CD14-positive monocyte (primary cell): ENCODE measurements at regions not wholly inside any gene's neighbourhood (a gene's known extent, or its start where the extent isn't known, plus 50 kb on each side); places are given as distances from the start of the nearest gene placed in this dataset.

Experiments used
- DNase-seq, 3 donors: peaks; one replicate each; pipeline ENCODE4 v3.0.0-alpha.2; 2011 to 2022
- H2AFZ ChIP-seq: 2 replicates; pipeline ENCODE4 v1.6.0; 2012; ENCODE audit warnings: mild to moderate bottlenecking, low read depth, low read length, inconsistent platforms; ENCODE audit not compliant: insufficient read depth, poor library complexity, severe bottlenecking
- H3K27ac ChIP-seq, 2 donors: 1 replicate in 1 of 2; 2 replicates in 1 of 2; pipeline ENCODE4 v1.5.1; 2012 to 2013; ENCODE audit warnings: low read length in 2 of 2, control low read depth in 1 of 2, inconsistent platforms in 1 of 2, low read depth in 1 of 2, mild to moderate bottlenecking in 1 of 2
- H3K27me3 ChIP-seq, 2 donors: one replicate each; pipeline versions ENCODE4 v1.6.0 to v1.6.1; 2011 to 2013; ENCODE audit warnings: low read length in 2 of 2; ENCODE audit not compliant: control insufficient read depth in 2 of 2, insufficient read depth in 2 of 2
- H3K36me3 ChIP-seq, 2 donors: replicated peaks in 1 of 2; 1 replicate in 1 of 2; 2 replicates in 1 of 2; pipeline versions ENCODE4 v1.5.1 to v1.6.1; 2012 to 2013; ENCODE audit warnings: low read length in 2 of 2, control low read depth in 1 of 2, inconsistent platforms in 1 of 2, mild to moderate bottlenecking in 1 of 2; ENCODE audit not compliant: insufficient read depth in 2 of 2, control insufficient read depth in 1 of 2
- H3K4me1 ChIP-seq, 2 donors: 1 replicate in 1 of 2; 2 replicates in 1 of 2; pipeline versions ENCODE4 v1.5.1 to v1.6.1; 2012 to 2013; ENCODE audit warnings: low read length in 2 of 2, control low read depth in 1 of 2, inconsistent platforms in 1 of 2, mild to moderate bottlenecking in 1 of 2, moderate library complexity in 1 of 2; ENCODE audit not compliant: insufficient read depth in 2 of 2, control insufficient read depth in 1 of 2
- H3K4me2 ChIP-seq: replicated peaks from 2 replicates; pipeline ENCODE3; 2012; ENCODE audit warnings: low read length, moderate library complexity, mild to moderate bottlenecking; ENCODE audit not compliant: poor library complexity, severe bottlenecking; ENCODE audit errors: extremely low read depth
- H3K4me3 ChIP-seq, 3 experiments: fragments of 200-600 bp in 1 of 3; sonication (generic) in 1 of 3; replicated peaks in 1 of 3; 1 replicate in 2 of 3; 2 replicates in 1 of 3; pipeline ENCODE4 v1.5.1; 2011 to 2013; ENCODE audit warnings: low read length in 3 of 3, mild to moderate bottlenecking in 3 of 3, control low read depth in 2 of 3, low read depth in 2 of 3, inconsistent platforms in 1 of 3, moderate library complexity in 1 of 3
- H3K79me2 ChIP-seq: 2 replicates; pipeline ENCODE4 v1.6.0; 2012; ENCODE audit warnings: mild to moderate bottlenecking, control low read depth, inconsistent platforms, low read length, moderate library complexity; ENCODE audit not compliant: insufficient read depth
- H3K9ac ChIP-seq: 2 replicates; pipeline ENCODE4 v1.6.0; 2017; ENCODE audit warnings: low read length, mild to moderate bottlenecking; ENCODE audit not compliant: insufficient read depth, poor library complexity, severe bottlenecking
- H3K9me3 ChIP-seq, 2 donors: replicated peaks in 1 of 2; 1 replicate in 1 of 2; 2 replicates in 1 of 2; pipeline versions ENCODE4 v1.5.1 to v1.6.1; 2012 to 2013; ENCODE audit warnings: low read length in 2 of 2, control low read depth in 1 of 2; ENCODE audit not compliant: control insufficient read depth in 1 of 2, insufficient read depth in 1 of 2
- H4K20me1 ChIP-seq: 2 replicates; pipeline ENCODE4 v1.6.0; 2012; ENCODE audit warnings: mild to moderate bottlenecking, low read length, control low read depth, moderate library complexity; ENCODE audit not compliant: insufficient read depth
- H3K27ac Mint-ChIP-seq, 7 donors: one replicate each; pipeline ENCODE4 v1.8.0; 2020; ENCODE audit warnings: mild to moderate bottlenecking in 7 of 7, mixed read lengths in 7 of 7, moderate library complexity in 6 of 7, inconsistent platforms in 2 of 7
- H3K27me3 Mint-ChIP-seq, 3 donors: one replicate each; pipeline ENCODE4 v1.8.0; 2021 to 2022; ENCODE audit warnings: low read depth in 3 of 3, mild to moderate bottlenecking in 3 of 3, mixed read lengths in 3 of 3, moderate library complexity in 3 of 3, inconsistent platforms in 1 of 3
- H3K36me3 Mint-ChIP-seq, 2 donors: one replicate each; pipeline ENCODE4 v1.8.0; 2020; ENCODE audit warnings: mixed read lengths in 2 of 2, inconsistent platforms in 1 of 2, mild to moderate bottlenecking in 1 of 2
- H3K4me1 Mint-ChIP-seq: one replicate; pipeline ENCODE4 v1.8.0; 2020; ENCODE audit warnings: mild to moderate bottlenecking, mixed read lengths
- H3K4me3 Mint-ChIP-seq, 2 donors: one replicate each; pipeline ENCODE4 v1.8.0; 2020; ENCODE audit warnings: mild to moderate bottlenecking in 2 of 2, mixed read lengths in 2 of 2, moderate library complexity in 1 of 2
- H3K9me3 Mint-ChIP-seq, 7 donors: one replicate each; pipeline ENCODE4 v1.8.0; 2020 to 2022; ENCODE audit warnings: mixed read lengths in 7 of 7, mild to moderate bottlenecking in 6 of 7, moderate library complexity in 6 of 7, inconsistent platforms in 2 of 7
- WGBS: methylation state at CpG from one replicate; pipeline ENCODE4 v1.1.5; 2013; ENCODE audit warnings: missing lambda C conversion rate; ENCODE audit not compliant: insufficient coverage; 5-methylcytosine and 5-hydroxymethylcytosine counted together
- intact Hi-C, 2 donors: fragments of 100-400 bp; cut with micrococcal nuclease; formaldehyde crosslinking; loops; one replicate each; pipeline versions ENCODE4 v1.15.0 to v1.15.1; 2023
- TF ChIP-seq, protein P1 (sequence below): fragments of 200-600 bp; IDR thresholded peaks from one replicate; pipeline ENCODE4 v1.8.0; 2022; ENCODE audit warnings: antibody characterized with exemption, mild to moderate bottlenecking

- WGBS = no CpG with 5 or more reads among the region's 2 CpGs
- H3K36me3 ChIP-seq = no peaks in the 10 kb centered on the region
- no peak overlapping the region for H3K9ac ChIP-seq
- H3K27ac ChIP-seq = no peak overlapping the region
- H3K9me3 ChIP-seq = peaks cover 0 to 4% of the 10 kb centered on the region in 2 donors
- DNase-seq = no peak
- no peaks in the 10 kb centered on the region for H3K27me3 ChIP-seq
- Mint-ChIP-seq H3K4me1 (no peaks in the 10 kb centered on the region), H3K27ac (peak overlapping the region in 2 of 7 donors; percentile 36 to 46), H3K4me3 (no peak overlapping the region), H3K36me3 (no peaks in the 10 kb centered on the region), H3K27me3 (no peaks in the 10 kb centered on the region), H3K9me3 (peaks cover 3 to 17% (median 10%) of the 10 kb centered on the region in 7 donors)
- TF ChIP-seq, protein P1, sequence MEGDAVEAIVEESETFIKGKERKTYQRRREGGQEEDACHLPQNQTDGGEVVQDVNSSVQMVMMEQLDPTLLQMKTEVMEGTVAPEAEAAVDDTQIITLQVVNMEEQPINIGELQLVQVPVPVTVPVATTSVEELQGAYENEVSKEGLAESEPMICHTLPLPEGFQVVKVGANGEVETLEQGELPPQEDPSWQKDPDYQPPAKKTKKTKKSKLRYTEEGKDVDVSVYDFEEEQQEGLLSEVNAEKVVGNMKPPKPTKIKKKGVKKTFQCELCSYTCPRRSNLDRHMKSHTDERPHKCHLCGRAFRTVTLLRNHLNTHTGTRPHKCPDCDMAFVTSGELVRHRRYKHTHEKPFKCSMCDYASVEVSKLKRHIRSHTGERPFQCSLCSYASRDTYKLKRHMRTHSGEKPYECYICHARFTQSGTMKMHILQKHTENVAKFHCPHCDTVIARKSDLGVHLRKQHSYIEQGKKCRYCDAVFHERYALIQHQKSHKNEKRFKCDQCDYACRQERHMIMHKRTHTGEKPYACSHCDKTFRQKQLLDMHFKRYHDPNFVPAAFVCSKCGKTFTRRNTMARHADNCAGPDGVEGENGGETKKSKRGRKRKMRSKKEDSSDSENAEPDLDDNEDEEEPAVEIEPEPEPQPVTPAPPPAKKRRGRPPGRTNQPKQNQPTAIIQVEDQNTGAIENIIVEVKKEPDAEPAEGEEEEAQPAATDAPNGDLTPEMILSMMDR = no peak
- intact Hi-C loops = no loop called here
- no peak overlapping the region for H2AFZ ChIP-seq
- H3K4me1 ChIP-seq = no peaks in the 10 kb centered on the region
- no peaks in the 10 kb centered on the region for H4K20me1 ChIP-seq
- no peaks in the 10 kb centered on the region for H3K79me2 ChIP-seq
- no peak overlapping the region for H3K4me2 ChIP-seq
- no peak overlapping the region for H3K4me3 ChIP-seq
Observed at GRCh38 chr9:80144856-80145255, 573.1 kb downstream of the TLE4 start.

DNA sequence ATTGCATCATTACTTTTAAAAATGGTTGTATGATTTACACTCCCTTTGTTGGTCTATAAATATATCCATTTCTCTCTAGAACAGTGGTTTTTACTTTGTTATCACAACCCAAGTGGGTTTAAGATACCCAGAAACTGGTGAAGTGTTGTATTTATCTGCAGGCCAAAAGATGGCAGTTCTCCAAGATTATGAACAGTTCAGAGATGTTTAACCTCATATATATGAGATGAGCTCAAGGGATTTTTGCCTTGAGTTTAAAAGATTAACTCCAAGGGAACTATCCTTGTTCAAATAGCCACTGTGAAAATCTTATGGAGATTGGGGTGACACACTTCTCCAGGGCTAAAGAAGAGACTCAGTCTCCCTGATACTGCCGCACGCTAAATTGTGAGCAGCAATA lies 572.6 kb downstream of the TLE4 start:
- Mint-ChIP-seq H3K27ac (no peak overlapping the region), H3K36me3 (no peaks in the 10 kb centered on the region)
- no CpG with 5 or more reads among the region's 2 CpGs for WGBS

More for the DNA sequence above, 572.6 kb downstream of the TLE4 start:
- Mint-ChIP-seq H3K4me3 (no peak overlapping the region), H3K4me1 (no peaks in the 10 kb centered on the region), H3K27me3 (no peaks in the 10 kb centered on the region), H3K9me3 (peaks cover 6 to 16% (median 11%) of the 10 kb centered on the region in 7 donors)
- Histone ChIP-seq H3K79me2 (no peaks in the 10 kb centered on the region), H3K4me2 (no peak overlapping the region), H3K36me3 (no peaks in the 10 kb centered on the region), H3K27me3 (no peaks in the 10 kb centered on the region), H3K9me3 (peaks cover 0 to under 1% of the 10 kb centered on the region in 2 donors), H4K20me1 (no peaks in the 10 kb centered on the region), H3K4me1 (no peaks in the 10 kb centered on the region), H3K4me3 (no peak overlapping the region), H3K27ac (no peak overlapping the region), H2AFZ (no peak overlapping the region), H3K9ac (no peak overlapping the region)
- intact Hi-C loops = no loop called here
- DNase-seq = no peak
- TF ChIP-seq, protein P1 = no peak
